Glomerular endothelial cell (primary cell): ENCODE measurements at regions not wholly inside any gene's neighbourhood (a gene's known extent, or its start where the extent isn't known, plus 50 kb on each side); places are given as distances from the start of the nearest gene placed in this dataset.

Source experiments
- DNase-seq: peaks from one replicate; pipeline ENCODE4 v3.0.0-alpha.2; 2011; ENCODE audit warnings: low read depth, low spot score; ENCODE audit errors: extremely low read depth

GRCh38 chr1:56197946-56198345 is 381.4 kb downstream of the PLPP3 start:
- DNase-seq = no peak

DNA sequence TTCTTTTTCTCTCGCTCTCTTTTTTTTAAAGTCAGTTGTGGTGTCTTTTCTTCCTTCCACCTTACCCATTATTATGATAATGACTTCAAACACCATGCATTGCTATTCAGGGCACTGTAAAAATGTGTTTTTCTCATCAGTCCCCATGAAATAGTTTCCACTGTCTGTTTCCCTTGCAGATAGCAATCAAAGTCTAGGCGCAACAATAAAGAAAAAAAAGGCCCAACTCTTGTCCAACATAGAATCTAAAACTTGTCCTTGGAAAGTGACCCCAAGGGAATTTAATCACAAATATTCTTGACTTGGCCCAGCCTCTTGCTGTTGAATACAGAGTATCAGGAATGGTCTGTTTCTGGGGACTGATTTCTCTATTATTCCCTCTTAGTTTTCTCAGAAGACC is 382.5 kb downstream of the PLPP3 start:
- no peak for DNase-seq

GRCh38 chr1:56194701-56195300 is 384.6 kb downstream of the PLPP3 start:
- DNase-seq = no peak

GRCh38 chr1:56193656-56194055 is 385.7 kb downstream of the PLPP3 start:
- no peak for DNase-seq

- DNase-seq = no peak
Measured at GRCh38 chr1:56191369-56191768, 388.0 kb downstream of the PLPP3 start.

GRCh38 chr1:56190806-56191365 is 388.5 kb downstream of the PLPP3 start:
- DNase-seq = no peak

GRCh38 chr1:56189946-56190805 is 389.2 kb downstream of the PLPP3 start:
- no peak for DNase-seq

DNA sequence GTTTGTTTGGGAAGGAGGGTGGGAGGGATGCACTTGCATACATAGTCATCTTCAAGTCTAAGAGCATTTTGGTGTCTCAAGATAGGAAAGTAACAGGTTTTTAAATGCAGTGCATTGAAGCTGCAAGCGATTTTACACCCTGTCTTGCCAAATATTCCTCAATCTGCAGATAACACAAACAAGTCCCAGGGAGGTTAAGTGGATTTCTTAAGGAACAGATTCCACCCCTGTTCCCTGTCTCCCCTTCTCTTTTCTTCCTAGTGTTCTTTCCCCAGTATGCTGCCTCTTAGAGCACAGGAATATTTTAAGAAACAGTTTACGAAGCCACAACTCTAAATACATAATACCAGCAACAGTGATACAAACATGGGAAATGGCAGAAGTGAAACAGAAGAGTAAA is 389.9 kb downstream of the PLPP3 start:
- DNase-seq = no peak

GRCh38 chr1:56188855-56189254 is 390.5 kb downstream of the PLPP3 start:
- no peak for DNase-seq

DNA sequence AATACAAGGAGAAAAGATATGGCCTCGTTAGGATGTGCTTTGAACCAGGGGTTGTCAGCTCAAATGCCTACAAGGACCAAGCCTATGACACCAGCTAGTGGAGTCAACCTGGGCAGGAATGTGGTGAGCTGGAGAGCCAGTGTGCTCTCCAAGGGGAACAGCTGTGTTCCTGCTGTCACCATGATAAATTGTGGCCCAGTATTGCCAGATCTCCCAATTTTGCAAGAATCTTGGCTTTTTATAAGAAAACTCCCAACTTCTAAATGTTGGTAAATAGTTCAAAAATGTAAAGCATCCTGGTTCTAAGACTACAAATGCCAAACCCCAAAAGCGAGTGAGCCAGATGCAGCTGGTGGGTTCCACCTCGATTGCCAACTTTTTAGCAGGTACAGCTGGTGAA is 391.1 kb downstream of the PLPP3 start:
- no peak for DNase-seq

DNA sequence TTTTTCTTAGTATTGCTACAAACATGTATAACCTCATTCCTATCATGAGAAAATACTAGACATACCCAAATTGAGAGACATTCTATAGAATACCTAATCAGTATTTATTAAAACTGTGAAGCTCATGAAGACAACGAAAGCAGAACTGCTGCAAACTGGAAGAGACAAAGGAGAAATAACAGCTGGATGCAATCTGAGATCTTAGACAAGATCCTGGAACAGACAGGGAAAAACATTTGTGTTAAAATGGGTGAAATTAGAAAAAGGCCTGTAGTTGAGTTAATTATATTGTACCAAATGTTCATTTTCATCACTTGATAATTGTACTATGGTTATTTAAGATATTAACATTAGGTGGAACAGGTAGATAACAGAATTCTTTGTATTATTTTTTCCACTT is 392.0 kb downstream of the PLPP3 start:
- DNase-seq = no peak

DNA sequence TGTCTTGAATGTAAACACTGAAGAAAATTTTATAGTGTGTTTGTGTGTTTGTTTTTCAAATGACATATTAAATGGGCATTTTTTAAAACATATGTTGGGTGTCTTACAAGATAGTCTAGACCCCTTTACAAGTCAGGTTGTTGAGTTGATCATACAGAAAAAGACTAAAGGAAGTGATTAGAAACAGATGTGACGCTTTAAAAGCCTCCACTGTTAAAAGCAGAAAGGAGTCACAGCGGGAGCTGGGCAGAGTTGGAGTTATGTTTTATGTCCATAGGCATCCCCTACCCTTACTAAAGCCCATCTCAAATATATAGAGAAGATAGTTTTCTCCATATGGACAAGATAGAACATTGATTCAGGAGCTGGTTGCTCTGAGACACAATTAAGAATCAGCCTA is 393.9 kb downstream of the PLPP3 start:
- no peak for DNase-seq

DNA sequence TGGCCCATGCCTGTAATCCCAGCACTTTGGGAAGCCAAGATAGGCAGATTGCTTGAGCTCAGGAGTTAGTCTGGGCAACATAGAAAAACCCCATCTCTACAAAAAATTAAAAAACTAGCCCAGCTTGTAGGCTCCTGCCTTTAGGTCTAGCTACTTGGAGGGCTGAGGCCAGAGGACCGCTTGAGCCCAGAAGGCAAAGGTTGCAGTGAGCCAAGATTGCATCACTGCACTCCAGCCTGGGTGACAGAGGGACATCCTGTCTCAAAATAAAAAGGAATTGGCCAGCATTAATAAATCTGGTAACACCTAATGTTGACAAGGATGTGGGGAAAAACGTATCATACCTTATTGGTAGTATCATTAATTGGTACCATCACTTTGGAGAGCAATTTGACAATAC is 396.2 kb downstream of the PLPP3 start:
- no peak for DNase-seq

DNA sequence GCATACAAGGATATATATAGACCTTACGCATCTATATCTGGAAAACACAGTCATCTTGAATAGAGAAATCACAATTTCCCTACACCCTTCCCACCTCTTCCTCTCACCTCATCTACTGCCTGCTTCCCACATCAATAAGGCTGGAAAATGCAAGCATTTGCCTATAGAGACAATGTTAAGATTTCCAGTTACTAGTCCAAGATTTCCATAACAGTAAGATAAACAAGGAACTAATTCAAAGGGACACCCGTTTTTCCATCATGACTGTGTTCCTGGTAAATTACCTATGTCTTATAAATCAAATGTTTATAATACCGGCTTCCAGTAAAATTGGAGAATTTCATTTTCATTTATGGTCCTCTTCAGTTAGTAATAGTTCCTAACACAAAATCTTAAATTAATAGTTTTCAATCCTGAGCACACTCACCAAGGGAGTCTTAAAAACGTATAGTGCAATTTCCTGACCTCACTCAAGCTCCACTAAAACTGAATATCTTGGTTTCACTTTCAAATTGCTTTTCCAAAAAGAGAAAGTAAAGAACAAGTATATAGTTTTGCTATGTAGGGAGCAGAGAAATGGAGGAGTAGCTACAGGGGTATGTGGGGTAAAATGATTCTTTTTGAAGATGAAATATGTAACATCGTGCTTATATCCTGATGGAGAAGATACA is 398.7 kb downstream of the PLPP3 start:
- DNase-seq = no peak

- DNase-seq = no peak
Measured at GRCh38 chr1:56179543-56179942, 399.8 kb downstream of the PLPP3 start.

- no peak for DNase-seq
Measured at GRCh38 chr1:56175211-56175610, 404.2 kb downstream of the PLPP3 start.

GRCh38 chr1:56174176-56174885 is 405.0 kb downstream of the PLPP3 start:
- DNase-seq = no peak

GRCh38 chr1:56173736-56174135 is 405.6 kb downstream of the PLPP3 start:
- DNase-seq = no peak

GRCh38 chr1:56171670-56172069 is 407.7 kb downstream of the PLPP3 start:
- DNase-seq = no peak

DNA sequence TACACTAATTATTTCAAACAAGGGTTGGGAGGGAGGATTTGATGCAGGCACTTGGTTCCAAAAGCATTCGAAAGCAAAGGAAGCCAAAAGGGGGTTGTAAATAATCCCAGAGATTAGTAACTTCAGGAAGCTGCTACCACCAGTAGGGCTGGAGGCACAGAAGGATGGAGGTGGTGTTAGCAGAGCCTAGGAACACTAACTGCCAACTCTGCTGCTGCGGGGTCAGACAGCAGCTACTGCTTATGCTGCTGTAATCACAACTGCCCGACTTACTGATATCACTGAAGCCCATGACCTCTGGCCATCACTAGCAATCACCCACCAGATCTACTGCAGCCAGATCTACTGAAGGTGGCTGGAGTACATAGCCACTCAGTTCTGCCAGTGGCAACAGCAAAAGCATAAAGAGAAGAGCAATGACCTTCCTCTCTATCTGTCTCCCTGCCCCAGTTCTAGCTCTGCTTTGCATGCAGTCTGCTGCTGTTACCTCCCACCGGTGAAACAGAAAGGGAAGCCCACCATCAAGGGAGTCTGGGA is 408.5 kb downstream of the PLPP3 start:
- DNase-seq = no peak

GRCh38 chr1:56169856-56170255 is 409.5 kb downstream of the PLPP3 start:
- no peak for DNase-seq
